PC-3 (cell line): ENCODE measurements at regions not wholly inside any gene's neighbourhood (a gene's known extent, or its start where the extent isn't known, plus 50 kb on each side); places are given as distances from the start of the nearest gene placed in this dataset.

Experiments
- CTCF ChIP-seq: fragments of 300-600 bp; sonication (generic); conservative IDR thresholded peaks from 2 replicates; pipeline ENCODE4 v1.5.1; 2017; ENCODE audit warnings: antibody characterized with exemption, low read depth, mild to moderate bottlenecking, low read length
- EZH2 ChIP-seq: fragments of 300-600 bp; sonication (generic); IDR thresholded peaks from one replicate; pipeline ENCODE4 v1.6.1; 2017; ENCODE audit warnings: antibody characterized with exemption, mild to moderate bottlenecking, low read length; ENCODE audit not compliant: unreplicated experiment
- EZH2phosphoT487 ChIP-seq: fragments of 300-600 bp; sonication (generic); IDR thresholded peaks from 2 replicates; pipeline ENCODE4 v1.6.1; 2018; ENCODE audit warnings: mild to moderate bottlenecking, antibody characterized with exemption, low read length, borderline replicate concordance

- TF ChIP-seq CTCF (no peak), EZH2 (no peak), EZH2phosphoT487 (no peak)
Measured at GRCh38 chrX:43141885-43142284, 363.9 kb upstream of the PPP1R2C start.
